RWPE2 (cell line): ENCODE measurements at regions not wholly inside any gene's neighbourhood (a gene's known extent, or its start where the extent isn't known, plus 50 kb on each side); places are given as distances from the start of the nearest gene placed in this dataset.

ENCODE experiments used
- ATAC-seq: fragments of 200-7000 bp; cut with Tn5 transposase; 3 replicates; pipeline ENCODE4 v1.9.1; 2021; ENCODE audit warnings: low read depth
- DNase-seq: peaks from one replicate; pipeline ENCODE4 v3.0.0-alpha.2; 2020; ENCODE audit warnings: low spot score
- H3K27ac ChIP-seq: fragments of 450-650 bp; 2 replicates; pipeline ENCODE4 v1.5.1; 2017; ENCODE audit warnings: mild to moderate bottlenecking; ENCODE audit not compliant: poor library complexity, severe bottlenecking
- H3K27me3 ChIP-seq: fragments of 250-450 bp; sonication (Bioruptor Pico); 2 replicates; pipeline ENCODE4 v1.5.1; 2021; ENCODE audit warnings: mild to moderate bottlenecking, moderate library complexity; ENCODE audit not compliant: insufficient read depth, poor library complexity, severe bottlenecking
- H3K36me3 ChIP-seq: fragments of 250-450 bp; sonication (Bioruptor Pico); 2 replicates; pipeline ENCODE4 v1.5.1; 2020; ENCODE audit warnings: low read depth, mild to moderate bottlenecking, moderate library complexity
- H3K4me1 ChIP-seq: fragments of 250-450 bp; sonication (Bioruptor Pico); 2 replicates; pipeline ENCODE4 v1.5.1; 2021; ENCODE audit warnings: mild to moderate bottlenecking, moderate library complexity; ENCODE audit not compliant: insufficient read depth, poor library complexity, severe bottlenecking
- H3K4me3 ChIP-seq: fragments of 250-450 bp; sonication (Bioruptor Pico); 2 replicates; pipeline ENCODE4 v1.5.1; 2021; ENCODE audit warnings: mild to moderate bottlenecking, moderate library complexity; ENCODE audit not compliant: severe bottlenecking
- H3K9me3 ChIP-seq: fragments of 250-450 bp; sonication (Bioruptor Pico); 2 replicates; pipeline ENCODE4 v1.5.1; 2021; ENCODE audit warnings: mild to moderate bottlenecking, moderate library complexity; ENCODE audit not compliant: severe bottlenecking
- TF ChIP-seq, protein P1 (sequence below): fragments of 450-650 bp; IDR thresholded peaks from one replicate; pipeline ENCODE4 v1.5.1; 2017; ENCODE audit warnings: mild to moderate bottlenecking, moderate library complexity; ENCODE audit not compliant: poor library complexity, severe bottlenecking

DNA sequence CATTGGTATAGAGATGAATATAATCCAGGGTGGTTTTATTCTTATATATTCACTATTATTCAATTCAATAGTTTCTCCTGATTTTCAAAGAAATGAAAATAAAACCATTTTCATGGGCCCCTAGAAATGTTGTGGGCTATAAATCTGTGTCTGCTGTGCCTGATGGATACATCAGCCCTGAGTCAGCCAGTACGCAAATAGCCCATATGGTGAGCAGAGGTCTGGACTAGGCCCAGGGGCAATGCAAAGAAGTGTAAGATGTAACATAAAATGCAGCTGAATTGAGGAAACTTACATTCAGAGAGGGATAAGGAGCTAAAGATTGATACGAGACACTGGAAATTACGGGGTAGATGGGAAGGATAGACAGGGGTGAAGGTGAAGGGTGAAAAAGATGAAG is 122.5 kb downstream of the MAIP1 start:
- H3K27ac ChIP-seq: peak overlapping the region; percentile 18
- no peak overlapping the region for H3K4me3 ChIP-seq
- TF ChIP-seq, protein P1, sequence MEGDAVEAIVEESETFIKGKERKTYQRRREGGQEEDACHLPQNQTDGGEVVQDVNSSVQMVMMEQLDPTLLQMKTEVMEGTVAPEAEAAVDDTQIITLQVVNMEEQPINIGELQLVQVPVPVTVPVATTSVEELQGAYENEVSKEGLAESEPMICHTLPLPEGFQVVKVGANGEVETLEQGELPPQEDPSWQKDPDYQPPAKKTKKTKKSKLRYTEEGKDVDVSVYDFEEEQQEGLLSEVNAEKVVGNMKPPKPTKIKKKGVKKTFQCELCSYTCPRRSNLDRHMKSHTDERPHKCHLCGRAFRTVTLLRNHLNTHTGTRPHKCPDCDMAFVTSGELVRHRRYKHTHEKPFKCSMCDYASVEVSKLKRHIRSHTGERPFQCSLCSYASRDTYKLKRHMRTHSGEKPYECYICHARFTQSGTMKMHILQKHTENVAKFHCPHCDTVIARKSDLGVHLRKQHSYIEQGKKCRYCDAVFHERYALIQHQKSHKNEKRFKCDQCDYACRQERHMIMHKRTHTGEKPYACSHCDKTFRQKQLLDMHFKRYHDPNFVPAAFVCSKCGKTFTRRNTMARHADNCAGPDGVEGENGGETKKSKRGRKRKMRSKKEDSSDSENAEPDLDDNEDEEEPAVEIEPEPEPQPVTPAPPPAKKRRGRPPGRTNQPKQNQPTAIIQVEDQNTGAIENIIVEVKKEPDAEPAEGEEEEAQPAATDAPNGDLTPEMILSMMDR: no peak
- no peaks in the 10 kb centered on the region for H3K27me3 ChIP-seq
- DNase-seq (no peak), ATAC-seq (peak; percentile 77)
- no peaks in the 10 kb centered on the region for H3K36me3 ChIP-seq
- H3K9me3 ChIP-seq: no peaks in the 10 kb centered on the region
- H3K4me1 ChIP-seq: peaks cover 16% of the 10 kb centered on the region

DNA sequence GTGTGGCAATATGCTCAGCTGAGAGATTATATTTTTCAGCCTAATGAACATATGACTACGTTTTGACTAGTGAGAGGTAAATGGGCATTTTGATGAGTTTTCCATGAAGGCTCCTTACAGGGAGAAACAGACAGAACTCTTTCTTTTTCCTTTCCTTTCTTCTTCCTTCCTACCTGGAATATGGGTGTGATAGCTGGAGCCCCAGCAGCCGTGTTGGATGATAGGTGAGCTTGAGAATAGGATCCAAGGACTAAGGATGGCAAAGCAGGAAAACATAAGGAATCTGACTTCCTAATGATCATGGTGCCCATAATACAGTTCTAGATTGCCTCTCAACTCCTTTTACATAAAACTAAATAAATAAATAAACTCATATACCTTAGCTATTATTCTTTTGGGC is 124.0 kb downstream of the MAIP1 start:
- H3K9me3 ChIP-seq: no peaks in the 10 kb centered on the region
- no peak overlapping the region for H3K4me3 ChIP-seq
- no peaks in the 10 kb centered on the region for H3K27me3 ChIP-seq
- H3K36me3 ChIP-seq: no peaks in the 10 kb centered on the region
- H3K4me1 ChIP-seq: peaks cover 16% of the 10 kb centered on the region
- TF ChIP-seq, protein P1: no peak
- H3K27ac ChIP-seq: no peak overlapping the region
- DNase-seq (no peak), ATAC-seq (no peak)

DNA sequence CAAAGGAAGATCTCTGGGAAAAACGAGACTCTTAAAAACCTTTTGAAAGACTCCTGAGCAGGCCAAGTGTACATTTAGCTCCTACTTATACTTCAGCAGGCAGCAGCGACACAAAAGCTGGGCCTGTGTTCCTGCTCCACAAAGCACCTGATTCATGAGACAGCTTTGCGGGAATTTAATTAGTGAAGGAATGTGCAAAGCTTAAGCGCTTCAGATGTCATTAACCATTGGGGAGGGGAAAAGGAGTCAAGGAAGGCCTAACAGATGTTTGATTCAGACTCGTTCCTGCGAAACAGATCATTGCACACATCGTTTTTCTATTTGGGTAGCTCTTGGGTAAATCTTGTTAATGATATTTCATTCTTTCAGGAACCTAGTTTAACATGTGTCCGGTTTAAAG is 125.9 kb downstream of the MAIP1 start:
- no peak for DNase-seq
- ATAC-seq: no peak
- H3K4me3 ChIP-seq: no peak overlapping the region
- TF ChIP-seq, protein P1: no peak
- no peaks in the 10 kb centered on the region for H3K36me3 ChIP-seq
- H3K9me3 ChIP-seq: no peaks in the 10 kb centered on the region
- H3K27me3 ChIP-seq: no peaks in the 10 kb centered on the region
- peaks cover 16% of the 10 kb centered on the region for H3K4me1 ChIP-seq
- no peak overlapping the region for H3K27ac ChIP-seq

DNA sequence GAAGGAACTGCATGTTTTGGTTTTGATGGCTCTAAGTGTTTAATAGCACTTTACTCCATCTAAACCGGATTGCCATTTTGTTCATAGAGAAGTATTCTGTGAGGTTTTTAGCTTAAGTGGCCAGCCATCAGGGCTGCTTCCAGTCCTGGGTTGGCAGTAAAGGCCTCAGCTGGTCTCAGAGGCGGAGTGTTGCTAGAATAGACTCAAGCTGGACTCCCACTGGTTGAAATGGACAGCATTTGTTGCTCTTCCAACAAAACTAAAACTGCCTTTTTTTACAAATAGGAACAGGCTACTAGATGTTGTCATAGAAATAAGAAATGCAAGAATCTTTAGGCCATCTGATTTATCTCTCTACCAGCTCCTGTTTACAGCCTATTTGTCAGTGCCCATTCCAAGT is 126.4 kb downstream of the MAIP1 start:
- no peaks in the 10 kb centered on the region for H3K9me3 ChIP-seq
- no peak for DNase-seq
- ATAC-seq: no peak
- TF ChIP-seq, protein P1: no peak
- no peaks in the 10 kb centered on the region for H3K36me3 ChIP-seq
- H3K4me1 ChIP-seq: peaks cover 14% of the 10 kb centered on the region
- H3K4me3 ChIP-seq: no peak overlapping the region
- H3K27ac ChIP-seq: no peak overlapping the region
- no peaks in the 10 kb centered on the region for H3K27me3 ChIP-seq

DNA sequence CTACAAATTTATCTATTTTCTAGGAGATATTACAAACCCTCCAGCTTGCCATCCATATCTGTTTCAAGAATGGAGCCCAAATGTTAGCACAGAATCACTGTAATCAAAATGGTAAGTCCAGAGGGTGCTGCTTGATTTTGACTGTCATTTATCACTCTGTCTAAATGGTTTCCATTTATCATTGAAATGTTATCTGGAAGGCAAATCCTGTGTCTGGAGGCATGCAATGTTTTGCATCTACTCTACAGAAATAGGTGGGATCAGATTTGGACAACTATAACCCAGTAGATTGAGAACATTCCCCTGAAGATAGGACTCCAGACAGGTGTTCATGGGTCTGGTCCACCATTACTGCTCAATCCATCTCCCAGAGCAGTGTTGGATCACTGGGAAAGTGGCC is 128.7 kb downstream of the MAIP1 start:
- H3K4me1 ChIP-seq: no peaks in the 10 kb centered on the region
- H3K27ac ChIP-seq: no peak overlapping the region
- no peaks in the 10 kb centered on the region for H3K36me3 ChIP-seq
- H3K4me3 ChIP-seq: no peak overlapping the region
- TF ChIP-seq, protein P1: no peak
- no peaks in the 10 kb centered on the region for H3K9me3 ChIP-seq
- ATAC-seq (no peak), DNase-seq (no peak)
- H3K27me3 ChIP-seq: no peaks in the 10 kb centered on the region
